HepG2 (cell line): ENCODE measurements at regions not wholly inside any gene's neighbourhood (a gene's known extent, or its start where the extent isn't known, plus 50 kb on each side); places are given as distances from the start of the nearest gene placed in this dataset.

Experiments used
- BHLHE40 ChIP-seq: IDR thresholded peaks from 2 replicates; pipeline ENCODE4 v1.6.1; 2011; ENCODE audit warnings: low read length, improper control_type of control experiment
- FOXA3 ChIP-seq: IDR thresholded peaks from 2 replicates; pipeline ENCODE4 v1.6.1; 2016; ENCODE audit warnings: missing genetic modification reagents, missing compliant biosample characterization
- ISL2 ChIP-seq: sonication (generic); formaldehyde crosslinking; IDR thresholded peaks from 2 replicates; pipeline ENCODE4 v1.5.0; 2020; ENCODE audit warnings: missing genetic modification reagents
- PAXIP1 ChIP-seq: sonication (generic); formaldehyde crosslinking; conservative IDR thresholded peaks from 2 replicates; pipeline ENCODE4 v1.4.0; 2020; ENCODE audit warnings: mild to moderate bottlenecking, missing genetic modification reagents, moderate library complexity
- RBAK ChIP-seq: sonication (generic); formaldehyde crosslinking; IDR thresholded peaks from 2 replicates; pipeline ENCODE4 v1.5.1; 2020; ENCODE audit warnings: mild to moderate bottlenecking, missing genetic modification reagents
- TAF15 ChIP-seq: fragments of 200-400 bp; formaldehyde crosslinking; IDR thresholded peaks from one replicate; pipeline ENCODE4 v1.6.1; 2018; ENCODE audit warnings: mild to moderate bottlenecking, low read depth, low read length; ENCODE audit not compliant: poor library complexity, severe bottlenecking
- ZNF232 ChIP-seq: sonication (generic); formaldehyde crosslinking; IDR thresholded peaks from 2 replicates; pipeline ENCODE4 v1.4.0; 2020; ENCODE audit warnings: missing genetic modification reagents, borderline replicate concordance
- ZNF710 ChIP-seq: sonication (generic); formaldehyde crosslinking; IDR thresholded peaks from 2 replicates; pipeline ENCODE4 v1.5.0; 2020; ENCODE audit warnings: mild to moderate bottlenecking, missing genetic modification reagents, borderline replicate concordance
- ZNF780A ChIP-seq: sonication (generic); formaldehyde crosslinking; IDR thresholded peaks from 2 replicates; pipeline ENCODE4 v1.8.0; 2022; ENCODE audit warnings: mild to moderate bottlenecking, missing genetic modification reagents, moderate library complexity
- TF ChIP-seq, protein P1 (sequence below): sonication (generic); formaldehyde crosslinking; IDR thresholded peaks from 2 replicates; pipeline ENCODE4 v1.4.0; 2020; ENCODE audit warnings: missing genetic modification reagents, borderline replicate concordance
- TF ChIP-seq, protein P2 (sequence below): sonication (generic); formaldehyde crosslinking; IDR thresholded peaks from 2 replicates; pipeline ENCODE4 v1.4.0; 2020; ENCODE audit warnings: missing genetic modification reagents
- TF ChIP-seq, protein P3 (sequence below): sonication (generic); formaldehyde crosslinking; IDR thresholded peaks from 2 replicates; pipeline ENCODE4 v1.5.1; 2020; ENCODE audit warnings: mild to moderate bottlenecking, missing genetic modification reagents, moderate library complexity

GRCh38 chr11:122430490-122430889, 225.0 kb upstream of the UBASH3B start (continued):
- TF ChIP-seq ZNF710 (CRISPR knock-in tag) (no peak), ISL2 (CRISPR knock-in tag) (no peak), PAXIP1 (CRISPR knock-in tag) (no peak), TAF15 (no peak), ZNF780A (no peak), ZNF232 (no peak), FOXA3 (CRISPR knock-in tag) (no peak), RBAK (CRISPR knock-in tag) (no peak), BHLHE40 (no peak)
- TF ChIP-seq, protein P1, sequence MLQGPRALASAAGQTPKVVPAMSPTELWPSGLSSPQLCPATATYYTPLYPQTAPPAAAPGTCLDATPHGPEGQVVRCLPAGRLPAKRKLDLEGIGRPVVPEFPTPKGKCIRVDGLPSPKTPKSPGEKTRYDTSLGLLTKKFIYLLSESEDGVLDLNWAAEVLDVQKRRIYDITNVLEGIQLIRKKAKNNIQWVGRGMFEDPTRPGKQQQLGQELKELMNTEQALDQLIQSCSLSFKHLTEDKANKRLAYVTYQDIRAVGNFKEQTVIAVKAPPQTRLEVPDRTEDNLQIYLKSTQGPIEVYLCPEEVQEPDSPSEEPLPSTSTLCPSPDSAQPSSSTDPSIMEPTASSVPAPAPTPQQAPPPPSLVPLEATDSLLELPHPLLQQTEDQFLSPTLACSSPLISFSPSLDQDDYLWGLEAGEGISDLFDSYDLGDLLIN (CRISPR knock-in tag) = no peak
- TF ChIP-seq, protein P2, sequence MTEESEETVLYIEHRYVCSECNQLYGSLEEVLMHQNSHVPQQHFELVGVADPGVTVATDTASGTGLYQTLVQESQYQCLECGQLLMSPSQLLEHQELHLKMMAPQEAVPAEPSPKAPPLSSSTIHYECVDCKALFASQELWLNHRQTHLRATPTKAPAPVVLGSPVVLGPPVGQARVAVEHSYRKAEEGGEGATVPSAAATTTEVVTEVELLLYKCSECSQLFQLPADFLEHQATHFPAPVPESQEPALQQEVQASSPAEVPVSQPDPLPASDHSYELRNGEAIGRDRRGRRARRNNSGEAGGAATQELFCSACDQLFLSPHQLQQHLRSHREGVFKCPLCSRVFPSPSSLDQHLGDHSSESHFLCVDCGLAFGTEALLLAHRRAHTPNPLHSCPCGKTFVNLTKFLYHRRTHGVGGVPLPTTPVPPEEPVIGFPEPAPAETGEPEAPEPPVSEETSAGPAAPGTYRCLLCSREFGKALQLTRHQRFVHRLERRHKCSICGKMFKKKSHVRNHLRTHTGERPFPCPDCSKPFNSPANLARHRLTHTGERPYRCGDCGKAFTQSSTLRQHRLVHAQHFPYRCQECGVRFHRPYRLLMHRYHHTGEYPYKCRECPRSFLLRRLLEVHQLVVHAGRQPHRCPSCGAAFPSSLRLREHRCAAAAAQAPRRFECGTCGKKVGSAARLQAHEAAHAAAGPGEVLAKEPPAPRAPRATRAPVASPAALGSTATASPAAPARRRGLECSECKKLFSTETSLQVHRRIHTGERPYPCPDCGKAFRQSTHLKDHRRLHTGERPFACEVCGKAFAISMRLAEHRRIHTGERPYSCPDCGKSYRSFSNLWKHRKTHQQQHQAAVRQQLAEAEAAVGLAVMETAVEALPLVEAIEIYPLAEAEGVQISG = no peak
- TF ChIP-seq, protein P3, sequence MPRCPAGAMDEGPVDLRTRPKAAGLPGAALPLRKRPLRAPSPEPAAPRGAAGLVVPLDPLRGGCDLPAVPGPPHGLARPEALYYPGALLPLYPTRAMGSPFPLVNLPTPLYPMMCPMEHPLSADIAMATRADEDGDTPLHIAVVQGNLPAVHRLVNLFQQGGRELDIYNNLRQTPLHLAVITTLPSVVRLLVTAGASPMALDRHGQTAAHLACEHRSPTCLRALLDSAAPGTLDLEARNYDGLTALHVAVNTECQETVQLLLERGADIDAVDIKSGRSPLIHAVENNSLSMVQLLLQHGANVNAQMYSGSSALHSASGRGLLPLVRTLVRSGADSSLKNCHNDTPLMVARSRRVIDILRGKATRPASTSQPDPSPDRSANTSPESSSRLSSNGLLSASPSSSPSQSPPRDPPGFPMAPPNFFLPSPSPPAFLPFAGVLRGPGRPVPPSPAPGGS (CRISPR knock-in tag) = no peak
